Panc1 (cell line): ENCODE measurements at regions not wholly inside any gene's neighbourhood (a gene's known extent, or its start where the extent isn't known, plus 50 kb on each side); places are given as distances from the start of the nearest gene placed in this dataset.

ENCODE experiments used
- CTCF ChIP-seq: fragments of 450-650 bp; IDR thresholded peaks from 2 replicates; pipeline ENCODE4 v1.5.1; 2017; ENCODE audit warnings: mild to moderate bottlenecking
- POLR2AphosphoS5 ChIP-seq: IDR thresholded peaks from 2 replicates; pipeline ENCODE4 v1.6.1; 2012; ENCODE audit warnings: mild to moderate bottlenecking, low read depth, low read length, moderate library complexity
- SIN3A ChIP-seq: IDR thresholded peaks from 2 replicates; pipeline ENCODE4 v1.6.1; 2012; ENCODE audit warnings: low read depth, mild to moderate bottlenecking, low read length, moderate library complexity, borderline replicate concordance; ENCODE audit not compliant: insufficient read depth
- TCF7L2 ChIP-seq: IDR thresholded peaks from 2 replicates; pipeline ENCODE4 v1.6.1; 2011; ENCODE audit warnings: mild to moderate bottlenecking, low read depth, low read length, inconsistent platforms

- TF ChIP-seq POLR2AphosphoS5 (no peak), CTCF (no peak), SIN3A (no peak), TCF7L2 (no peak)
These were observed 184.5 kb upstream of the KAZN start for GRCh38 chr1:14413819-14414490.
